ENCODE measurements at regions not wholly inside any gene's neighbourhood (a gene's known extent, or its start where the extent isn't known, plus 50 kb on each side); places are given as distances from the start of the nearest gene placed in this dataset.
"Not testable (repeated sequence)": the region's sequence is repeated elsewhere in the genome, so short reads cannot be mapped to it uniquely, and the experiment has no call there.

GRCh38 chr14:41051801-41052200 is 554.9 kb upstream of the LRFN5 start:
- no peak for DNase-seq

DNA sequence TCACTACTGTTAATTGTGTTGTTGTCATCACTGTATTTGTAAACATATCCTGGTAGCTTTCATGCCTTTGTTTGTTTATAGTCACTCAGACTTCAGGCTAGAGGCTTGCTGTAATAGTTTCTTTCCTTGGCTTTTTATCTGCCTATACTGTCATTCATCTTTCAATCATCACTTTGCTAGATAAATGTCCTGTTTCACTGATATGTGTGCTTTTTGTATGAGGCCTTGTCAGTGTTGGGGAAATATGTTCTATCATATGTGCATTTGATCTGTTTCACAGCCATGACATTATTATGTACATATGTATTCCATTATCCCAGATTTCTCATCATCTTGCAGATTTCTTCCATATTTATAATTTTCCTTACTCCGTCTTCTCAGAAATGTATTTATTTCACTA is 558.9 kb upstream of the LRFN5 start:
- DNase-seq = no peak

DNA sequence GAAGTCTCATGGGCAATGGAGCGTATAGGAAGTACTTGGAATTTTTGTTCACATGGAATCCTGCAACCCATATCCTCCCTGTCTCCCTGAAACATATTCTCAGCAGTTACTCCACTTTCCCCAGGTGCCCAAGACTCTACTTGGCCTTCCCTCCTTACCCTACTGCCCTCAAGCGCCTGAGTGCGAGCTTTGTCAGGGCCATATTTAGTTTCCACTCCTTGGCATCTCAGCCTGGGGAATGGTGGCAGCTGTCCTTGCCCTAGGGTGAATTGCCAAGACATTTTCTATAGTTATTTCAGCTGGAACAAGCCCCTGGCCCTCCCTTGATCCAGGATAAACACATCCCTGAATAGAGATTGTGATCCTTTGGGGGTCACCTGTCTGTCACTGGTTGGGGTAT is 569.3 kb upstream of the LRFN5 start:
- no peak for DNase-seq

DNA sequence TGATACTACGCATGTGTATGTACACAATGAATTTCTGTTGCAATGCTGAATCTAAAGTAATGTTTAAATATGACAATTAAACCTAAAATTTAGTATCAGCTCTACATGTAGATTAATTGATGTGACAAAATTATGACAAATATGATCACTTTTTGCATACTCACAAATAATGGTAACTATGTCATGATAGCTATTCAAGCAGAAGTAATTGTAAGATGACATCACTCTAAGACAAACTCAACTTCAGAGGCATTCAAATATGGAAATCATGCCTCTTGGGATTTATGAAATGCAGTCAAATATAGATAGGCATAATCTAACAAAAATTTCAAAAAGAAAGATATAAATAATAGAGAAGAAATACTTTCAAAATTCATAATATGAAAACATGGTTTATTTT is 571.7 kb upstream of the LRFN5 start:
- DNase-seq = no peak

- no peak for DNase-seq
These were observed 583.7 kb upstream of the LRFN5 start for GRCh38 chr14:41022932-41023331.

- DNase-seq = no peak
These were observed 590.5 kb upstream of the LRFN5 start for GRCh38 chr14:41016213-41016612.

- DNase-seq = no peak
These were observed 606.3 kb upstream of the LRFN5 start for GRCh38 chr14:41000350-41000749.

- DNase-seq = no peak
These were observed 617.4 kb upstream of the LRFN5 start for GRCh38 chr14:40989260-40989659.

GRCh38 chr14:40987481-40987880 is 619.2 kb upstream of the LRFN5 start:
- no peak for DNase-seq

- no peak for DNase-seq
These were observed 620.0 kb upstream of the LRFN5 start for GRCh38 chr14:40986655-40987054.

- no peak for DNase-seq
These were observed 621.1 kb upstream of the LRFN5 start for GRCh38 chr14:40985584-40985983.

DNA sequence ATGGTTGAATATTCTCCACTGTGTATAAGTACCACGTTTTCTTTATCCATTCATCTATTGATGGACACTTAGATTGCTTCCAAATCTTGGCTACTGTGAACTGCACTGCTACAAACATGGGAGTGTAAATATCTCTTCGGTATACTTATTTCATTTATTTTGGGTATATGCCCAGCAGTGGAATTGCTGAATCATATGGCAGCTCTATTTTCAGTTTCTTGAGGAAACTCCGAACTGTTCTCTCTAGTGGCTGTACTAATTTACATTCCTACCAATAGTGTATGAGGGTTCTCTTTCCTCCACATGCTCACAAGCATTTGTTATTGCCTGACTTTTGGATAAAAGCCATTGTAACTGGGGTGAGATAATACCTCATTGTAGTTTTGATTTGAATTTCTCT is 623.1 kb upstream of the LRFN5 start:
- no peak for DNase-seq

DNA sequence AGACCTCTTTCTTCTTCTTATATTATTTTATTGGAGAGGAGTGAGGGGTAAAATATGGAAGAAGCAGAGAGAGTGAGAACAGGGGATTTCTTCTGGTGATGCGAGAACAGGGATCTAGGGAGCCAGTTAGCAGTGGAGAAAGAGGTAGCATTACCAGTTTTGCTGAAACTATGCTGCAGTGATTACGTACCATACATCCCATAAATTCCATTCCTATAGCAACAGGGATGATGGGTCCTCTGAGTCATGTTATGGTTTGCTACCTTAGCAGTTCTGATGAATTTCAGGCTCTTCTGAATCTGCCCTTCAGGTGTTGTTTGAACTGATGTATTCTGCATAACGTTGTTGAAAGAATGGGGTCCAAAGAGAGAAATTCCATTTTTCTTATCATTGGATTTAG is 625.4 kb upstream of the LRFN5 start:
- DNase-seq = no peak

GRCh38 chr14:40960257-40960656 is 646.4 kb upstream of the LRFN5 start:
- DNase-seq = not testable (repeated sequence)

GRCh38 chr14:40955131-40955505 is 651.6 kb upstream of the LRFN5 start:
- no peak for DNase-seq

DNA sequence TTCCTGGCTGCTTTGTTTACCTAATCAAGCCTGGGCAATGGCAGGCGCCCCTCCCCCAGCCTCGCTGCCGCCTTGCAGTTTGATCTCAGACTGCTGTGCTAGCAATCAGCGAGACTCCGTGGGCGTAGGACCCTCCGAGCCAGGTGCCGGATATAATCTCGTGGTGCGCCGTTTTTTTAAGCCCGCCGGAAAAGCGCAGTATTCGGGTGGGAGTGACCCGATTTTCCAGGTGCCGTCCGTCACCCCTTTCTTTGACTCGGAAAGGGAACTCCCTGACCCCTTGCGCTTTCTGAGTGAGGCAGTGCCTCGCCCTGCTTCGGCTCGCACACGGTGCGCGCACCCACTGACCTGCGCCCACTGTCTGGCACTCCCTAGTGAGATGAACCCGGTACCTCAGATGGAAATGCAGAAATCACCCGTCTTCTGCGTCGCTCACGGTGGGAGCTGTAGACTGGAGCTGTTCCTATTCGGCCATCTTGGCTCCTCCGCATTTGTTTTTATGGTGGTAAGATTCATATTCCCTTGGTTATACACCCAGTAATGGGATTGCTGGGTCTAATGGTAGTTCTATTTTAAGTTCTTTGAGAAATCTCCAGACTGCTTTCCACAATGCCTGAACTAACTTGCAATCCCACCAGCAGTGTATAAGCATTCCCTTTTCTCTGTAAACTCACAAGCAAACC is 652.1 kb upstream of the LRFN5 start:
- not testable (repeated sequence) for DNase-seq

GRCh38 chr14:40944521-40944920 is 662.2 kb upstream of the LRFN5 start:
- DNase-seq = no peak

DNA sequence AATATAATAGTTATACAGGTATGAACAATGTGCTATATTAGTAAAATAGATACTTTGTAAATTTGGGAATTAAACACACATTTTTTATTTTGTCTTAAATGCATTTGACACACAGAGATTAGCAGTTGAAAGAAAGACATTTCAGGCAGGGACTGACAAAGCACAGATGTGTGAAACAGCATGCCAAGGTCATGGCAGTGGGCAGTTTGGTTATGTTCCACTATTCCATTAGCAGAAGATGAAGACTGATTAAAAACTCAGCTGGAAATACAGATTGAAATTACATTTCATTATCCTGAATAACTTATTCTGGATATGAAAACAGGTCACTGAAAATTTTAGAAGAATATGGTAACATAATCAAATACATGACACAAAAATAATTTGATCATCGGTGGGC is 669.8 kb upstream of the LRFN5 start:
- no peak for DNase-seq

- DNase-seq = no peak
These were observed 686.3 kb upstream of the LRFN5 start for GRCh38 chr14:40920380-40920779.

- no peak for DNase-seq
These were observed 695.5 kb upstream of the LRFN5 start for GRCh38 chr14:40911141-40911540.

- DNase-seq = no peak
These were observed 696.8 kb upstream of the LRFN5 start for GRCh38 chr14:40909906-40910305.

GRCh38 chr14:40903709-40904108 is 703.0 kb upstream of the LRFN5 start:
- no peak for DNase-seq

DNA sequence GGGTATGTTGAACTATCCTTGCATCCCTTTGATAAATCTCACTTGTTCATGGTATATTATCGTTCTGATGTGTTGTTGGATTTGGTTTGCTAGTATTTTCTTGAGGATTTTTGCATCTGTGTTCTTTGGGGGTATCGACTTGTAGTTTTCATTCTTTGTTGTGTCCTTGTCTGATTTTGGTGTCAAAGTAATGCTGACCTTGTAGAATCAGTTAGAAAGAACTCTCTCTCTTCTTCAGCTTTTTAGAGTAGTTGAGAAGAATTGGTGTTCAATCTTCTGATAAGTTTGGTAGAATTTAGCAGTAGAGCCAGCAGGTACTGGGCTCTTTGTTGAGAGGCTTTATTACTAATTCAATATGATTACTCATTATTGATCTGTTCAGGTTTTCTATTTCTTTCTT is 707.2 kb upstream of the LRFN5 start:
- DNase-seq = no peak

DNA sequence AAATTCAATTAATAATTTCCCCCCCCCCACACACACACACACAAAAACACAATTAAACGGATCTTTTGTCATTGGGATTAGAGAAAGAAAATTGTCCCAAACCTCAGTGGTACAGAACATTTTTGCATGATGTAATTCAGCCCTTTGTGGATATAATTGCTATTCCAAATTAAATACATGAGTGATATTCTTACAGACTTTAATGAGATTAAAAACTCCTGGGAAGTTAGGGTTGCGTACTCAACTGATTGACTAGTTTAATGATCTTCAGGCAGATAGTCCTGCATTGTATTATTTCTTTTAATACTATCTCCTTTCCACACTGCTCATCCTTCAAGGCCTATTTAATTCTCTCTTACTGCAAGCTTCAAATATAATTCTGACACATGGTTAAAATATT is 711.8 kb upstream of the LRFN5 start:
- DNase-seq = no peak

DNA sequence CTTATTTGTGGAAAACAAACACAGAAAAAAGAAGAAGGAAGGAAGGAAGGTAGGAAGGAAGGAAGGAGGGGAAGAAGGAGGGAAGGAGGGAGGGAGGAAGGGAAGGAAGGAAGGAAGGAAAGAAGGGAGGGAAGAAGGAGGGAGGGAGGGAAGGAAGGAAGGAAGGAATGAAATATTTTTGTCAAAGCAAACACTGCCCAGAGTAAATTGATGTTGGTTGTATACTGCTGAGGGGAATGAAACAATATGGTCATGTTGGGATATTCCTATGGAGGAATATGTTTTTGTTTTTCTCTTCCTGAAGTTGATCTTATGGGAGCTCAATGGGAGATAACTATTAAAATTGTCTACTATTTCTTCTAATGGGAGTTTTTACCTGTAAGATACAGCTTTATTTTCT is 717.5 kb upstream of the LRFN5 start:
- no peak for DNase-seq

GRCh38 chr14:40887912-40888311 is 718.8 kb upstream of the LRFN5 start:
- DNase-seq = no peak

All from activated CD4-positive, alpha-beta T cell treated with anti-CD3 and anti-CD28 coated beads, Interleukin-10, Interleukin-2, amounts not matched to agents 100 ng/mL and 50 ng/mL, durations not matched to agents 16 hours and 8 hours (primary cell).